ENCODE measurements at regions not wholly inside any gene's neighbourhood (a gene's known extent, or its start where the extent isn't known, plus 50 kb on each side); places are given as distances from the start of the nearest gene placed in this dataset.
A peak's percentile ranks its signal among the peaks of the same experiment; 100 is the strongest.

GRCh38 chr2:217086718-217087117 is 226.9 kb upstream of the TNP1 start:
- TF ChIP-seq CTCF (IDR thresholded peaks at IDR 0.05; ENCODE audit: control insufficient read depth, insufficient read depth, low read depth, low read length, missing control alignments), result no peak

GRCh38 chr2:217086038-217086522 is 226.2 kb upstream of the TNP1 start:
- no peak overlapping the region for H3K4me3 ChIP-seq (ENCODE audit: control insufficient read depth, low read depth, low read length)
- DNase-seq (ENCODE audit: low read depth), result no peak
- no peak for TF ChIP-seq CTCF (IDR thresholded peaks at IDR 0.05; ENCODE audit: control insufficient read depth, insufficient read depth, low read depth, low read length, missing control alignments)

More at GRCh38 chr2:217086718-217087117, 226.9 kb upstream of the TNP1 start:
- no peak for DNase-seq (ENCODE audit: low read depth)
- no peak overlapping the region for H3K4me3 ChIP-seq (ENCODE audit: control insufficient read depth, low read depth, low read length)

- no peak overlapping the region for H3K4me3 ChIP-seq (ENCODE audit: control insufficient read depth, low read depth, low read length)
Measured at GRCh38 chr2:217085543-217085942, 225.7 kb upstream of the TNP1 start.

GRCh38 chr2:217081799-217082198 is 221.9 kb upstream of the TNP1 start:
- no peak overlapping the region for H3K4me3 ChIP-seq (ENCODE audit: control insufficient read depth, low read depth, low read length)
- no peak for TF ChIP-seq CTCF (IDR thresholded peaks at IDR 0.05; ENCODE audit: control insufficient read depth, insufficient read depth, low read depth, low read length, missing control alignments)
- DNase-seq (ENCODE audit: low read depth), result no peak

More at GRCh38 chr2:217085543-217085942, 225.7 kb upstream of the TNP1 start:
- TF ChIP-seq CTCF (IDR thresholded peaks at IDR 0.05; ENCODE audit: control insufficient read depth, insufficient read depth, low read depth, low read length, missing control alignments), result peak; percentile 25
- DNase-seq (ENCODE audit: low read depth), result no peak

GRCh38 chr2:217079165-217079564 is 219.3 kb upstream of the TNP1 start:
- no peak for TF ChIP-seq CTCF (IDR thresholded peaks at IDR 0.05; ENCODE audit: control insufficient read depth, insufficient read depth, low read depth, low read length, missing control alignments)
- DNase-seq (ENCODE audit: low read depth), result no peak
- no peak overlapping the region for H3K4me3 ChIP-seq (ENCODE audit: control insufficient read depth, low read depth, low read length)

- DNase-seq (ENCODE audit: low read depth), result no peak
- TF ChIP-seq CTCF (IDR thresholded peaks at IDR 0.05; ENCODE audit: control insufficient read depth, insufficient read depth, low read depth, low read length, missing control alignments), result no peak
- no peak overlapping the region for H3K4me3 ChIP-seq (ENCODE audit: control insufficient read depth, low read depth, low read length)
Measured at GRCh38 chr2:217077831-217078407, 218.1 kb upstream of the TNP1 start.
